Immature natural killer cell (primary cell): ENCODE measurements at regions not wholly inside any gene's neighbourhood (a gene's known extent, or its start where the extent isn't known, plus 50 kb on each side); places are given as distances from the start of the nearest gene placed in this dataset.

ENCODE experiments used
- DNase-seq, 3 donors: peaks; one replicate each; pipeline ENCODE4 v3.0.0; 2022; ENCODE audit warnings: mixed read lengths in 1 of 3
- H3K27ac Mint-ChIP-seq, 6 donors: one replicate each; pipeline ENCODE4 v1.8.0; 2020; ENCODE audit warnings: mixed read lengths in 6 of 6, mild to moderate bottlenecking in 5 of 6, inconsistent platforms in 4 of 6, moderate library complexity in 3 of 6
- H3K27me3 Mint-ChIP-seq, 3 donors: one replicate each; pipeline ENCODE4 v1.8.0; 2020 to 2021; ENCODE audit warnings: low read depth in 3 of 3, mild to moderate bottlenecking in 3 of 3, mixed read lengths in 3 of 3, moderate library complexity in 3 of 3, inconsistent platforms in 1 of 3
- H3K36me3 Mint-ChIP-seq, 3 donors: one replicate each; pipeline ENCODE4 v1.8.0; 2020; ENCODE audit warnings: mixed read lengths in 3 of 3, inconsistent platforms in 2 of 3, mild to moderate bottlenecking in 2 of 3
- H3K4me1 Mint-ChIP-seq, 2 donors: one replicate each; pipeline ENCODE4 v1.8.0; 2020; ENCODE audit warnings: inconsistent platforms in 2 of 2, mild to moderate bottlenecking in 2 of 2, mixed read lengths in 2 of 2, moderate library complexity in 1 of 2
- H3K4me3 Mint-ChIP-seq, 5 donors: one replicate each; pipeline ENCODE4 v1.8.0; 2020; ENCODE audit warnings: mild to moderate bottlenecking in 5 of 5, mixed read lengths in 5 of 5, inconsistent platforms in 3 of 5, moderate library complexity in 3 of 5
- H3K9me3 Mint-ChIP-seq, 6 donors: one replicate each; pipeline ENCODE4 v1.8.0; 2020; ENCODE audit warnings: mild to moderate bottlenecking in 6 of 6, mixed read lengths in 6 of 6, inconsistent platforms in 4 of 6, moderate library complexity in 3 of 6

- peaks cover 0 to 3% (median 0%) of the 10 kb centered on the region in 3 donors for H3K36me3 Mint-ChIP-seq
- H3K4me3 Mint-ChIP-seq, result no peak overlapping the region
- peaks cover 0 to 2% (median under 1%) of the 10 kb centered on the region in 6 donors for H3K9me3 Mint-ChIP-seq
- peaks cover 0 to 2% (median 0%) of the 10 kb centered on the region in 3 donors for H3K27me3 Mint-ChIP-seq
- H3K27ac Mint-ChIP-seq, result no peak overlapping the region
- no peak for DNase-seq
- peaks cover 0 to 3% of the 10 kb centered on the region in 2 donors for H3K4me1 Mint-ChIP-seq
Observed at GRCh38 chr5:110063640-110064602, 374.2 kb downstream of the MAN2A1 start.

GRCh38 chr5:110064603-110065268 is 375.0 kb downstream of the MAN2A1 start:
- Mint-ChIP-seq H3K27ac (no peak overlapping the region), H3K4me3 (no peak overlapping the region), H3K9me3 (peaks cover 0 to 5% (median under 1%) of the 10 kb centered on the region in 6 donors), H3K27me3 (peaks cover 0 to 2% (median 0%) of the 10 kb centered on the region in 3 donors), H3K36me3 (peaks cover 0 to 3% (median 0%) of the 10 kb centered on the region in 3 donors), H3K4me1 (peaks cover 0 to 3% of the 10 kb centered on the region in 2 donors)
- no peak for DNase-seq

GRCh38 chr5:110070836-110071235 is 381.1 kb downstream of the MAN2A1 start:
- H3K9me3 Mint-ChIP-seq, result peaks cover 4 to 31% (median 19%) of the 10 kb centered on the region in 6 donors
- peaks cover 0 to 19% (median 9%) of the 10 kb centered on the region in 3 donors for H3K36me3 Mint-ChIP-seq
- no peak overlapping the region for H3K27ac Mint-ChIP-seq

GRCh38 chr5:110072651-110073050 is 382.9 kb downstream of the MAN2A1 start:
- Mint-ChIP-seq H3K4me1 (no peaks in the 10 kb centered on the region), H3K27me3 (peaks cover 4 to 9% (median 6%) of the 10 kb centered on the region in 3 donors), H3K9me3 (peaks cover 4 to 33% (median 19%) of the 10 kb centered on the region in 6 donors), H3K4me3 (no peak overlapping the region), H3K27ac (no peak overlapping the region), H3K36me3 (peaks cover 0 to 16% (median 9%) of the 10 kb centered on the region in 3 donors)
- no peak for DNase-seq

More at GRCh38 chr5:110070836-110071235, 381.1 kb downstream of the MAN2A1 start:
- Mint-ChIP-seq H3K27me3 (peaks cover 3 to 9% (median 4%) of the 10 kb centered on the region in 3 donors), H3K4me1 (peaks cover 0 to 3% of the 10 kb centered on the region in 2 donors), H3K4me3 (no peak overlapping the region)
- no peak for DNase-seq

- H3K27ac Mint-ChIP-seq, result no peak overlapping the region
- H3K4me1 Mint-ChIP-seq, result no peaks in the 10 kb centered on the region
- H3K36me3 Mint-ChIP-seq, result peaks cover 0 to 16% (median 9%) of the 10 kb centered on the region in 3 donors
- peaks cover 4 to 33% (median 19%) of the 10 kb centered on the region in 6 donors for H3K9me3 Mint-ChIP-seq
- peaks cover 4 to 9% (median 6%) of the 10 kb centered on the region in 3 donors for H3K27me3 Mint-ChIP-seq
- H3K4me3 Mint-ChIP-seq, result no peak overlapping the region
- no peak for DNase-seq
Observed at GRCh38 chr5:110073534-110073933, 383.8 kb downstream of the MAN2A1 start.

GRCh38 chr5:110075656-110076055 is 385.9 kb downstream of the MAN2A1 start:
- Mint-ChIP-seq H3K4me1 (no peaks in the 10 kb centered on the region), H3K4me3 (no peak overlapping the region), H3K36me3 (peaks cover 0 to 16% (median 9%) of the 10 kb centered on the region in 3 donors), H3K27me3 (peaks cover 2 to 7% (median 6%) of the 10 kb centered on the region in 3 donors), H3K9me3 (peaks cover 2 to 33% (median 20%) of the 10 kb centered on the region in 6 donors), H3K27ac (no peak overlapping the region)
- no peak for DNase-seq

- Mint-ChIP-seq H3K9me3 (peaks cover 0 to 27% (median 19%) of the 10 kb centered on the region in 6 donors), H3K4me1 (no peaks in the 10 kb centered on the region), H3K4me3 (no peak overlapping the region), H3K27me3 (peaks cover 0 to 6% (median 4%) of the 10 kb centered on the region in 3 donors), H3K27ac (no peak overlapping the region), H3K36me3 (peaks cover 0 to 12% (median 9%) of the 10 kb centered on the region in 3 donors)
- no peak for DNase-seq
Observed at GRCh38 chr5:110077147-110077546, 387.4 kb downstream of the MAN2A1 start.

GRCh38 chr5:110082194-110082593 is 392.5 kb downstream of the MAN2A1 start:
- no peak for DNase-seq
- no peak overlapping the region for H3K27ac Mint-ChIP-seq
- no peaks in the 10 kb centered on the region for H3K36me3 Mint-ChIP-seq
- no peaks in the 10 kb centered on the region for H3K27me3 Mint-ChIP-seq
- peaks cover 0 to 4% (median 0%) of the 10 kb centered on the region in 6 donors for H3K9me3 Mint-ChIP-seq
- peaks cover 0 to 3% of the 10 kb centered on the region in 2 donors for H3K4me1 Mint-ChIP-seq
- H3K4me3 Mint-ChIP-seq, result no peak overlapping the region

GRCh38 chr5:110082863-110083262 is 393.1 kb downstream of the MAN2A1 start:
- DNase-seq, result no peak
- peaks cover 0 to 3% of the 10 kb centered on the region in 2 donors for H3K4me1 Mint-ChIP-seq
- H3K9me3 Mint-ChIP-seq, result peaks cover 0 to 2% (median 0%) of the 10 kb centered on the region in 6 donors
- no peak overlapping the region for H3K4me3 Mint-ChIP-seq
- H3K36me3 Mint-ChIP-seq, result no peaks in the 10 kb centered on the region
- H3K27ac Mint-ChIP-seq, result no peak overlapping the region
- no peaks in the 10 kb centered on the region for H3K27me3 Mint-ChIP-seq

GRCh38 chr5:110085826-110086225 is 396.1 kb downstream of the MAN2A1 start:
- H3K4me3 Mint-ChIP-seq, result no peak overlapping the region
- H3K4me1 Mint-ChIP-seq, result peaks cover 0 to 3% of the 10 kb centered on the region in 2 donors
- H3K27me3 Mint-ChIP-seq, result no peaks in the 10 kb centered on the region
- no peaks in the 10 kb centered on the region for H3K36me3 Mint-ChIP-seq
- no peak overlapping the region for H3K27ac Mint-ChIP-seq
- DNase-seq, result no peak
- H3K9me3 Mint-ChIP-seq, result no peaks in the 10 kb centered on the region

- Mint-ChIP-seq H3K27me3 (no peaks in the 10 kb centered on the region), H3K27ac (no peak overlapping the region), H3K4me3 (no peak overlapping the region), H3K36me3 (no peaks in the 10 kb centered on the region), H3K9me3 (no peaks in the 10 kb centered on the region), H3K4me1 (peaks cover 0 to 3% of the 10 kb centered on the region in 2 donors)
- peak in 2 of 3 donors; percentile 1 to 2 for DNase-seq
Observed at GRCh38 chr5:110086658-110087388, 397.1 kb downstream of the MAN2A1 start.

GRCh38 chr5:110087829-110088228 is 398.1 kb downstream of the MAN2A1 start:
- H3K9me3 Mint-ChIP-seq, result no peaks in the 10 kb centered on the region
- no peak for DNase-seq
- H3K36me3 Mint-ChIP-seq, result no peaks in the 10 kb centered on the region
- no peaks in the 10 kb centered on the region for H3K27me3 Mint-ChIP-seq
- H3K4me1 Mint-ChIP-seq, result peaks cover 0 to 3% of the 10 kb centered on the region in 2 donors
- no peak overlapping the region for H3K4me3 Mint-ChIP-seq
- H3K27ac Mint-ChIP-seq, result no peak overlapping the region

GRCh38 chr5:110088676-110089436 is 399.1 kb downstream of the MAN2A1 start:
- Mint-ChIP-seq H3K4me1 (peaks cover 0 to 3% of the 10 kb centered on the region in 2 donors), H3K9me3 (no peaks in the 10 kb centered on the region), H3K36me3 (no peaks in the 10 kb centered on the region), H3K4me3 (no peak overlapping the region), H3K27ac (no peak overlapping the region), H3K27me3 (no peaks in the 10 kb centered on the region)
- DNase-seq, result no peak
